Glutamatergic neuron (in vitro differentiated cells): ENCODE measurements at regions not wholly inside any gene's neighbourhood (a gene's known extent, or its start where the extent isn't known, plus 50 kb on each side); places are given as distances from the start of the nearest gene placed in this dataset.

Source experiments
- DNase-seq: peaks from one replicate; pipeline ENCODE4 v3.0.0; 2022
- H3K27ac Mint-ChIP-seq: one replicate; pipeline ENCODE4 v1.8.0; 2020; ENCODE audit warnings: mild to moderate bottlenecking, mixed read lengths, inconsistent platforms; ENCODE audit not compliant: unreplicated experiment
- H3K27me3 Mint-ChIP-seq: one replicate; pipeline ENCODE4 v1.8.0; 2020; ENCODE audit warnings: mild to moderate bottlenecking, moderate library complexity, mixed read lengths, inconsistent platforms; ENCODE audit not compliant: unreplicated experiment
- H3K36me3 Mint-ChIP-seq: one replicate; pipeline ENCODE4 v1.8.0; 2020; ENCODE audit warnings: mild to moderate bottlenecking, mixed read lengths, inconsistent platforms; ENCODE audit not compliant: unreplicated experiment
- H3K4me1 Mint-ChIP-seq: one replicate; pipeline ENCODE4 v1.8.0; 2020; ENCODE audit warnings: mild to moderate bottlenecking, low read depth, mixed read lengths, inconsistent platforms; ENCODE audit not compliant: unreplicated experiment
- H3K4me3 Mint-ChIP-seq: one replicate; pipeline ENCODE4 v1.8.0; 2020; ENCODE audit warnings: mild to moderate bottlenecking, mixed read lengths, inconsistent platforms; ENCODE audit not compliant: unreplicated experiment
- H3K9me3 Mint-ChIP-seq: one replicate; pipeline ENCODE4 v1.8.0; 2020; ENCODE audit warnings: mild to moderate bottlenecking, moderate library complexity, mixed read lengths, inconsistent platforms; ENCODE audit not compliant: unreplicated experiment
- TF ChIP-seq, protein P1 (sequence below): fragments of 200-600 bp; sonication (generic); IDR thresholded peaks from one replicate; pipeline ENCODE4 v1.5.0; 2021; ENCODE audit not compliant: partially characterized antibody, unreplicated experiment

DNA sequence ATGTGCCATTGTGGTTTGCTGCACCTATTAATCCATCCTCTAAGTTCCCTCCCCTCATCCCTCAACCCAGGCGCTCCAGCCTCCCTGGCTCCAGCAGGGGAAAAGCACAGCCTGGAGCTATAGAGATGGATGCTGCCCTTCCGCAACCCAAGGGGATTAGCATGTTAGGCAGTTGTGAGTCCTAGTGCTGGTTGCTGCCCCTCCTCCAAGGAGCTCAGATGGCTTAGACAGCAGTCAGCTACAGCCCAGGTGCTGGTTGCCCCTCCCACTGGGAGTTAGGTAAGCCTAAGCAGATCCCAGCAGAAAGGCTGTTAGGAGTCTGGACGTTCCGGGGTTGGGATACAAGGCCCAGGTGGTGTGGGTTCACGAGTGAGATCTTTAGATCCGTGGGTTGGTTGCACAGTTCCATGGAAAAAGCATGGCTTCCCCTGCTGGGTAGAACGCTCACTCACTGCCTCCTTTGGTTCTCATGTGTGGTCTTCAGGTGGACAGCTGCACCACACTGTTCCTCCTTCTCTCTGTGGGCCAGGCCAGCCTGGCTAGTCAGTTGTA lies 446.1 kb downstream of the ZNF804A start:
- TF ChIP-seq, protein P1, sequence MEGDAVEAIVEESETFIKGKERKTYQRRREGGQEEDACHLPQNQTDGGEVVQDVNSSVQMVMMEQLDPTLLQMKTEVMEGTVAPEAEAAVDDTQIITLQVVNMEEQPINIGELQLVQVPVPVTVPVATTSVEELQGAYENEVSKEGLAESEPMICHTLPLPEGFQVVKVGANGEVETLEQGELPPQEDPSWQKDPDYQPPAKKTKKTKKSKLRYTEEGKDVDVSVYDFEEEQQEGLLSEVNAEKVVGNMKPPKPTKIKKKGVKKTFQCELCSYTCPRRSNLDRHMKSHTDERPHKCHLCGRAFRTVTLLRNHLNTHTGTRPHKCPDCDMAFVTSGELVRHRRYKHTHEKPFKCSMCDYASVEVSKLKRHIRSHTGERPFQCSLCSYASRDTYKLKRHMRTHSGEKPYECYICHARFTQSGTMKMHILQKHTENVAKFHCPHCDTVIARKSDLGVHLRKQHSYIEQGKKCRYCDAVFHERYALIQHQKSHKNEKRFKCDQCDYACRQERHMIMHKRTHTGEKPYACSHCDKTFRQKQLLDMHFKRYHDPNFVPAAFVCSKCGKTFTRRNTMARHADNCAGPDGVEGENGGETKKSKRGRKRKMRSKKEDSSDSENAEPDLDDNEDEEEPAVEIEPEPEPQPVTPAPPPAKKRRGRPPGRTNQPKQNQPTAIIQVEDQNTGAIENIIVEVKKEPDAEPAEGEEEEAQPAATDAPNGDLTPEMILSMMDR: no peak
- no peak overlapping the region for H3K4me3 Mint-ChIP-seq
- no peak overlapping the region for H3K27ac Mint-ChIP-seq
- H3K36me3 Mint-ChIP-seq: peaks cover 2% of the 10 kb centered on the region
- no peaks in the 10 kb centered on the region for H3K9me3 Mint-ChIP-seq
- no peaks in the 10 kb centered on the region for H3K27me3 Mint-ChIP-seq
- no peak for DNase-seq
- no peaks in the 10 kb centered on the region for H3K4me1 Mint-ChIP-seq

GRCh38 chr2:185050804-185051203 lies 452.5 kb downstream of the ZNF804A start:
- no peak for DNase-seq
- Mint-ChIP-seq H3K27ac (no peak overlapping the region), H3K9me3 (no peaks in the 10 kb centered on the region), H3K4me1 (no peaks in the 10 kb centered on the region), H3K4me3 (no peak overlapping the region), H3K36me3 (no peaks in the 10 kb centered on the region), H3K27me3 (no peaks in the 10 kb centered on the region)
- TF ChIP-seq, protein P1: no peak

DNA sequence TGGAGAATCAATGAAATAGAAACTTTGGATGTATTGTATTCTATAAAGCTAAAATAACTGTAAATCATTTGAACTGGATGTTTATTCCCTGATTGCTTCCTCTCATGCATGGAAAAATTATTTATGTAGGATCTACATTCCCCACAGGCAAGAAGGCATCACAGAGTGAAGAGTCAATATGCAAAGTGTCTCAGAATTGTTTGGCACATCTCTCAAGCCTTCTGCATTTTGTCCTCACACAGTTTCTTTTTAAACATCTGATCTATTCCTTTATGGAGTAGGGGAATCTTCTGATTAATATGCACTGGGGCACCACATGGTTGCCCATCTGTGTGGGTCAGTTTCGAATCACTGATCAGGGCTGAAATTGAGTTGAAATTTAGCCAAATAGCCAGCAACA lies 465.4 kb downstream of the ZNF804A start:
- Mint-ChIP-seq H3K4me1 (peaks cover 1% of the 10 kb centered on the region), H3K36me3 (no peaks in the 10 kb centered on the region), H3K27ac (no peak overlapping the region), H3K9me3 (no peaks in the 10 kb centered on the region), H3K27me3 (peaks cover 1% of the 10 kb centered on the region), H3K4me3 (no peak overlapping the region)
- TF ChIP-seq, protein P1: no peak
- no peak for DNase-seq

DNA sequence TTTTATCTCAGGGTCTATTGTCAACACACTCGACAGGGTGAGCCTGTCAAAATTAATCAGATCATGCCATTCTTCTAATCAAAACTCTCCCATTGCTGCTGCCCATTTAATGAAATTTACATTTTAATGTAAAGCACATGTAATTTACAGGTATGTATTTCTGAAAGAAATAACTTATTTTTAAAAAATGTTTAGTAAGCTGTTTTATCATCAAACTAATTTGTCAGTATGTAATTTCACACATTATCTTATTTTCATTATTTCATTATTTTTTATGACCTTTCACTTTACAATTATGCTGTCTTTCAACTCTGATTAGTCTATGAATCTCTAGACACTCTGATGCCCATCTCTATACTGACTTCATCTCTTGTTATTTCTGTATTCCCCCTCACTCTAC lies 467.8 kb downstream of the ZNF804A start:
- Mint-ChIP-seq H3K36me3 (no peaks in the 10 kb centered on the region), H3K9me3 (no peaks in the 10 kb centered on the region), H3K4me1 (peaks cover 1% of the 10 kb centered on the region), H3K27me3 (peaks cover 1% of the 10 kb centered on the region), H3K27ac (no peak overlapping the region), H3K4me3 (no peak overlapping the region)
- TF ChIP-seq, protein P1: no peak
- no peak for DNase-seq

GRCh38 chr2:185069107-185069506 lies 470.8 kb downstream of the ZNF804A start:
- Mint-ChIP-seq H3K27ac (no peak overlapping the region), H3K27me3 (peaks cover 1% of the 10 kb centered on the region), H3K4me1 (no peaks in the 10 kb centered on the region), H3K4me3 (no peak overlapping the region), H3K36me3 (no peaks in the 10 kb centered on the region), H3K9me3 (no peaks in the 10 kb centered on the region)
- no peak for DNase-seq
- TF ChIP-seq, protein P1: no peak
